Liver (tissue), 8 donors: ENCODE measurements at regions not wholly inside any gene's neighbourhood (a gene's known extent, or its start where the extent isn't known, plus 50 kb on each side); places are given as distances from the start of the nearest gene placed in this dataset.
"Not testable (repeated sequence)": the region's sequence is repeated elsewhere in the genome, so short reads cannot be mapped to it uniquely, and the experiment has no call there.

Experiments used
- DNase-seq: peaks from one replicate; pipeline ENCODE4 v3.0.0-alpha.2; 2017; ENCODE audit warnings: low spot score
- H3K27ac ChIP-seq, 2 donors: one replicate each; pipeline ENCODE4 v1.7.0; 2013; ENCODE audit warnings: inconsistent platforms in 2 of 2, low read length in 2 of 2, control low read depth in 1 of 2, low read depth in 1 of 2, mild to moderate bottlenecking in 1 of 2
- H3K27me3 ChIP-seq, 4 donors: one replicate each; pipeline versions ENCODE4 v1.6.1 to v1.7.0; 2013; ENCODE audit warnings: low read length in 3 of 4, inconsistent platforms in 1 of 4, mild to moderate bottlenecking in 1 of 4, moderate library complexity in 1 of 4; ENCODE audit not compliant: control insufficient read depth in 4 of 4, insufficient read depth in 4 of 4
- H3K36me3 ChIP-seq, 4 donors: one replicate each; pipeline versions ENCODE4 v1.6.1 to v1.7.0; 2013; ENCODE audit warnings: low read length in 3 of 4, mild to moderate bottlenecking in 3 of 4, low read depth in 1 of 4, moderate library complexity in 1 of 4; ENCODE audit not compliant: control insufficient read depth in 4 of 4, insufficient read depth in 3 of 4
- H3K4me1 ChIP-seq, 4 donors: one replicate each; pipeline versions ENCODE4 v1.6.1 to v1.7.0; 2013; ENCODE audit warnings: low read length in 3 of 4, mild to moderate bottlenecking in 3 of 4, moderate library complexity in 1 of 4; ENCODE audit not compliant: control insufficient read depth in 4 of 4, insufficient read depth in 4 of 4
- H3K4me3 ChIP-seq, 3 donors: one replicate each; pipeline versions ENCODE4 v1.6.1 to v1.7.0; 2013; ENCODE audit warnings: low read length in 3 of 3, control low read depth in 1 of 3, low read depth in 1 of 3, mild to moderate bottlenecking in 1 of 3
- H3K9ac ChIP-seq, 2 donors: one replicate each; pipeline ENCODE4 v1.7.0; 2013; ENCODE audit warnings: low read length in 2 of 2, mild to moderate bottlenecking in 2 of 2, moderate library complexity in 2 of 2, control low read depth in 1 of 2, low read depth in 1 of 2
- H3K9me3 ChIP-seq, 4 donors: one replicate each; pipeline versions ENCODE4 v1.6.1 to v1.7.0; 2013; ENCODE audit warnings: low read length in 3 of 4; ENCODE audit not compliant: control insufficient read depth in 4 of 4
- ATF3 ChIP-seq: IDR thresholded peaks from 2 replicates; pipeline ENCODE4 v1.6.1; 2016; ENCODE audit warnings: antibody characterized with exemption
- CTCF ChIP-seq: fragments of 150-350 bp; IDR thresholded peaks from 2 replicates; pipeline ENCODE4 v1.5.1; 2017; ENCODE audit warnings: improper control_type of control experiment, low read depth, low read length; ENCODE audit not compliant: missing input control
- EGR1 ChIP-seq, 2 donors: IDR thresholded peaks; 2 replicates each; pipeline ENCODE4 v1.6.1; 2016 to 2018; ENCODE audit warnings: antibody characterized with exemption in 2 of 2, low read depth in 2 of 2
- FOXA1 ChIP-seq: IDR thresholded peaks from 2 replicates; pipeline ENCODE4 v1.6.1; 2016; ENCODE audit warnings: antibody characterized with exemption
- FOXA2 ChIP-seq: IDR thresholded peaks from 2 replicates; pipeline ENCODE4 v1.6.1; 2016; ENCODE audit warnings: antibody characterized with exemption
- HNF4A ChIP-seq, 2 donors: conservative IDR thresholded peaks; 2 replicates each; pipeline ENCODE4 v1.6.1; 2016; ENCODE audit warnings: antibody characterized with exemption in 2 of 2, mild to moderate bottlenecking in 2 of 2
- HNF4G ChIP-seq: IDR thresholded peaks from 2 replicates; pipeline ENCODE4 v1.6.1; 2016; ENCODE audit warnings: antibody characterized with exemption
- JUND ChIP-seq, 2 donors: IDR thresholded peaks; 2 replicates each; pipeline ENCODE4 v1.6.1; 2016; ENCODE audit warnings: antibody characterized with exemption in 2 of 2
- MAX ChIP-seq: IDR thresholded peaks from 2 replicates; pipeline ENCODE4 v1.6.1; 2016; ENCODE audit warnings: antibody characterized with exemption
- NR2F2 ChIP-seq: IDR thresholded peaks from 2 replicates; pipeline ENCODE4 v1.6.1; 2016; ENCODE audit warnings: antibody characterized with exemption
- RAD21 ChIP-seq, 2 donors: IDR thresholded peaks; 2 replicates each; pipeline ENCODE4 v1.6.1; 2016; ENCODE audit warnings: antibody characterized with exemption in 2 of 2, mild to moderate bottlenecking in 2 of 2
- REST ChIP-seq: IDR thresholded peaks from 2 replicates; pipeline ENCODE4 v1.6.1; 2016; ENCODE audit warnings: antibody characterized with exemption, mild to moderate bottlenecking
- RXRA ChIP-seq, 2 donors: IDR thresholded peaks; 2 replicates each; pipeline ENCODE4 v1.6.1; 2017 to 2018; ENCODE audit warnings: antibody characterized with exemption in 2 of 2, mild to moderate bottlenecking in 1 of 2
- SP1 ChIP-seq: IDR thresholded peaks from 2 replicates; pipeline ENCODE4 v1.6.1; 2018; ENCODE audit warnings: antibody characterized with exemption, mild to moderate bottlenecking
- TAF1 ChIP-seq: conservative IDR thresholded peaks from 2 replicates; pipeline ENCODE4 v1.6.1; 2016; ENCODE audit warnings: antibody characterized with exemption, mild to moderate bottlenecking
- YY1 ChIP-seq: IDR thresholded peaks from 2 replicates; pipeline ENCODE4 v1.6.1; 2016; ENCODE audit warnings: antibody characterized with exemption, mild to moderate bottlenecking
- ZBTB33 ChIP-seq: IDR thresholded peaks from 2 replicates; pipeline ENCODE4 v1.6.1; 2016; ENCODE audit warnings: antibody characterized with exemption
- WGBS: extraction: QIAGEN DNeasy Blood & Tissue Kit; methylation state at CpG from one replicate; pipeline ENCODE4 v1.1.7; 2013; 5-methylcytosine and 5-hydroxymethylcytosine counted together
- donor health status: healthy.
- donor health status: healthy.
- donor health status: healthy.
- donor health status: healthy.
- donor health status: healthy.

GRCh38 chr5:92216852-92217251 lies 833.7 kb upstream of the ARRDC3 start:
- not testable (repeated sequence) for H3K27ac ChIP-seq, H3K27me3 ChIP-seq, H3K9me3 ChIP-seq, H3K4me1 ChIP-seq, H3K4me3 ChIP-seq, DNase-seq, H3K36me3 ChIP-seq, H3K9ac ChIP-seq
- 81% methylated on average over 2 of the region's 2 CpGs for whole genome bisulfite sequencing

- Histone ChIP-seq H3K9me3 (peaks cover 0 to 3% (median 0%) of the 10 kb centered on the region in 4 donors), H3K36me3 (no peaks in the 10 kb centered on the region), H3K27ac (no peak overlapping the region), H3K9ac (no peak overlapping the region), H3K4me1 (no peaks in the 10 kb centered on the region), H3K27me3 (no peaks in the 10 kb centered on the region), H3K4me3 (no peak overlapping the region)
- TF ChIP-seq YY1 (no peak), RXRA (IDR thresholded peaks at IDR 0.05) (no peak), ZBTB33 (no peak), HNF4G (no peak), FOXA2 (no peak), EGR1 (IDR thresholded peaks at IDR 0.05; ENCODE audit: low read depth in 2 of 2) (no peak), HNF4A (conservative IDR thresholded peaks at IDR 0.05) (no peak), RAD21 (IDR thresholded peaks at IDR 0.05) (no peak), ATF3 (no peak), FOXA1 (no peak), CTCF (no peak), TAF1 (no peak), SP1 (no peak), NR2F2 (no peak), MAX (no peak), JUND (IDR thresholded peaks at IDR 0.05) (no peak)
- 87% methylated on average over 1 of the region's 1 CpG for WGBS
- no peak for DNase-seq
These were observed 832.0 kb upstream of the ARRDC3 start for GRCh38 chr5:92215116-92215515.

GRCh38 chr5:92208265-92208664 lies 825.1 kb upstream of the ARRDC3 start:
- 72% methylated on average over 3 of the region's 3 CpGs for WGBS
- Histone ChIP-seq H3K27me3 (no peaks in the 10 kb centered on the region), H3K9ac (no peak overlapping the region), H3K9me3 (peaks cover 0 to 10% (median 0%) of the 10 kb centered on the region in 4 donors), H3K36me3 (no peaks in the 10 kb centered on the region), H3K4me1 (no peaks in the 10 kb centered on the region), H3K27ac (no peak overlapping the region), H3K4me3 (no peak overlapping the region)
- DNase-seq, result no peak
- TF ChIP-seq ZBTB33 (no peak), ATF3 (no peak), REST (no peak), CTCF (no peak), NR2F2 (no peak), RAD21 (IDR thresholded peaks at IDR 0.05) (no peak)
